Endodermal cell (in vitro differentiated cells): ENCODE measurements at regions not wholly inside any gene's neighbourhood (a gene's known extent, or its start where the extent isn't known, plus 50 kb on each side); places are given as distances from the start of the nearest gene placed in this dataset.

Experiments used
- DNase-seq: peaks from one replicate; pipeline ENCODE4 v3.0.0-alpha.2; 2017
- H3K27ac ChIP-seq: 2 replicates; pipeline ENCODE4 v1.5.1; 2013; ENCODE audit warnings: mild to moderate bottlenecking, low read depth, low read length, moderate library complexity
- H3K27me3 ChIP-seq: 2 replicates; pipeline ENCODE4 v1.6.1; 2013; ENCODE audit warnings: mild to moderate bottlenecking, low read length, moderate library complexity; ENCODE audit not compliant: insufficient read depth, control insufficient read depth, poor library complexity, severe bottlenecking
- H3K36me3 ChIP-seq: 2 replicates; pipeline ENCODE4 v1.7.0; 2013; ENCODE audit warnings: mild to moderate bottlenecking, low read length, moderate library complexity; ENCODE audit not compliant: control insufficient read depth, insufficient read depth
- H3K4me1 ChIP-seq: one replicate; pipeline ENCODE4 v1.7.0; 2013; ENCODE audit warnings: low read length; ENCODE audit not compliant: control insufficient read depth, insufficient read depth
- H3K4me3 ChIP-seq: 2 replicates; pipeline ENCODE4 v1.5.1; 2013; ENCODE audit warnings: mild to moderate bottlenecking, low read length, moderate library complexity
- H3K9ac ChIP-seq: 2 replicates; pipeline ENCODE4 v1.6.1; 2013; ENCODE audit warnings: mild to moderate bottlenecking, low read length, moderate library complexity; ENCODE audit not compliant: poor library complexity, severe bottlenecking; ENCODE audit errors: extremely low read depth
- H3K9me3 ChIP-seq: 2 replicates; pipeline ENCODE4 v1.6.1; 2013; ENCODE audit warnings: mild to moderate bottlenecking, low read length, moderate library complexity; ENCODE audit not compliant: control insufficient read depth
- H3K27ac Mint-ChIP-seq: 2 replicates; pipeline ENCODE4 v1.8.0; 2020; ENCODE audit warnings: mixed read lengths
- H3K27me3 Mint-ChIP-seq: 2 replicates; pipeline ENCODE4 v1.8.0; 2021; ENCODE audit warnings: mild to moderate bottlenecking, mixed read lengths; ENCODE audit not compliant: insufficient read depth
- H3K36me3 Mint-ChIP-seq: 2 replicates; pipeline ENCODE4 v1.8.0; 2020; ENCODE audit warnings: low read depth, mixed read lengths
- H3K4me1 Mint-ChIP-seq: 2 replicates; pipeline ENCODE4 v1.8.0; 2020; ENCODE audit warnings: mixed read lengths
- H3K4me3 Mint-ChIP-seq: 2 replicates; pipeline ENCODE4 v1.8.0; 2020; ENCODE audit warnings: mild to moderate bottlenecking, moderate library complexity, mixed read lengths
- H3K9me3 Mint-ChIP-seq: 2 replicates; pipeline ENCODE4 v1.8.0; 2020; ENCODE audit warnings: mild to moderate bottlenecking, mixed read lengths
- WGBS, 2 experiments: methylation state at CpG; one replicate each; pipeline versions ENCODE4 v1.1.5 to v1.1.7; 2013; ENCODE audit warnings: missing lambda C conversion rate in 2 of 2, mixed read lengths in 1 of 2; ENCODE audit not compliant: insufficient coverage in 1 of 2, insufficient read length in 1 of 2; 5-methylcytosine and 5-hydroxymethylcytosine counted together
- TF ChIP-seq, protein P1 (sequence below): fragments of 200-600 bp; sonication (generic); conservative IDR thresholded peaks from 2 replicates; pipeline ENCODE4 v1.5.0; 2021; ENCODE audit warnings: antibody characterized with exemption, mild to moderate bottlenecking

DNA sequence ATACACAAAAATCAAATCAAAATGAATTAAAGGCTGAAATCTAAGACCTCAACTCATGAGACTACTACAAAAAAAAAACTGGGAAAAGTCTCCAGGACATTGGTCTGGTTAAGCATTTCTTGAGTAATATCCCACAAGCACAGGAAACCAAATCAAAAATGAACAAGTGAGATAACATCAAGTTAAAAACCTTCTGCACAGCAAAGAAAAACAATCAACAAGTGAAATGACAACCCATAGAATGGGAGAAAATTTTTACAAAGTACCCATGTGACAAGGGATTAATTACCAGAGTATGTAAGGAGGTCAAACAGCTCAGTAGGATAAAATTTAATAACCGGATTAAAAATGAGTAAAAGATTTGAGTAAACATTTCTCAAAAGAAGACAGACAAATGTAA lies 338.7 kb downstream of the SLC16A7 start:
- H3K36me3 Mint-ChIP-seq: no peaks in the 10 kb centered on the region
- TF ChIP-seq, protein P1, sequence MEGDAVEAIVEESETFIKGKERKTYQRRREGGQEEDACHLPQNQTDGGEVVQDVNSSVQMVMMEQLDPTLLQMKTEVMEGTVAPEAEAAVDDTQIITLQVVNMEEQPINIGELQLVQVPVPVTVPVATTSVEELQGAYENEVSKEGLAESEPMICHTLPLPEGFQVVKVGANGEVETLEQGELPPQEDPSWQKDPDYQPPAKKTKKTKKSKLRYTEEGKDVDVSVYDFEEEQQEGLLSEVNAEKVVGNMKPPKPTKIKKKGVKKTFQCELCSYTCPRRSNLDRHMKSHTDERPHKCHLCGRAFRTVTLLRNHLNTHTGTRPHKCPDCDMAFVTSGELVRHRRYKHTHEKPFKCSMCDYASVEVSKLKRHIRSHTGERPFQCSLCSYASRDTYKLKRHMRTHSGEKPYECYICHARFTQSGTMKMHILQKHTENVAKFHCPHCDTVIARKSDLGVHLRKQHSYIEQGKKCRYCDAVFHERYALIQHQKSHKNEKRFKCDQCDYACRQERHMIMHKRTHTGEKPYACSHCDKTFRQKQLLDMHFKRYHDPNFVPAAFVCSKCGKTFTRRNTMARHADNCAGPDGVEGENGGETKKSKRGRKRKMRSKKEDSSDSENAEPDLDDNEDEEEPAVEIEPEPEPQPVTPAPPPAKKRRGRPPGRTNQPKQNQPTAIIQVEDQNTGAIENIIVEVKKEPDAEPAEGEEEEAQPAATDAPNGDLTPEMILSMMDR: no peak
- no peaks in the 10 kb centered on the region for H3K36me3 ChIP-seq
- H3K27me3 ChIP-seq: no peaks in the 10 kb centered on the region
- WGBS, 2 experiments: no CpG with 5 or more reads among the region's 1 CpG
- peaks cover 5% of the 10 kb centered on the region for H3K9me3 ChIP-seq
- no peaks in the 10 kb centered on the region for H3K4me1 ChIP-seq
- no peak overlapping the region for H3K9ac ChIP-seq
- H3K9me3 Mint-ChIP-seq: no peaks in the 10 kb centered on the region
- no peak overlapping the region for H3K4me3 ChIP-seq
- no peak overlapping the region for H3K27ac Mint-ChIP-seq
- no peak for DNase-seq
- H3K27ac ChIP-seq: no peak overlapping the region
- H3K4me3 Mint-ChIP-seq: no peak overlapping the region
- no peaks in the 10 kb centered on the region for H3K27me3 Mint-ChIP-seq
- H3K4me1 Mint-ChIP-seq: peaks cover 5% of the 10 kb centered on the region

- Histone ChIP-seq H3K36me3 (no peaks in the 10 kb centered on the region), H3K4me3 (no peak overlapping the region), H3K9ac (no peak overlapping the region), H3K4me1 (peaks cover 3% of the 10 kb centered on the region), H3K27ac (no peak overlapping the region), H3K27me3 (no peaks in the 10 kb centered on the region), H3K9me3 (peaks cover 5% of the 10 kb centered on the region)
- no peaks in the 10 kb centered on the region for H3K27me3 Mint-ChIP-seq
- DNase-seq: no peak
- H3K4me1 Mint-ChIP-seq: peaks cover 11% of the 10 kb centered on the region
- TF ChIP-seq, protein P1: no peak
- H3K9me3 Mint-ChIP-seq: no peaks in the 10 kb centered on the region
- WGBS, 2 experiments: 94% methylated on average over 3 of the region's 3 CpGs; no CpG with 5 or more reads in 1 of the 2 experiments
- no peaks in the 10 kb centered on the region for H3K36me3 Mint-ChIP-seq
- no peak overlapping the region for H3K27ac Mint-ChIP-seq
- no peak overlapping the region for H3K4me3 Mint-ChIP-seq
Observed at GRCh38 chr12:59936534-59936933, 340.7 kb downstream of the SLC16A7 start.

DNA sequence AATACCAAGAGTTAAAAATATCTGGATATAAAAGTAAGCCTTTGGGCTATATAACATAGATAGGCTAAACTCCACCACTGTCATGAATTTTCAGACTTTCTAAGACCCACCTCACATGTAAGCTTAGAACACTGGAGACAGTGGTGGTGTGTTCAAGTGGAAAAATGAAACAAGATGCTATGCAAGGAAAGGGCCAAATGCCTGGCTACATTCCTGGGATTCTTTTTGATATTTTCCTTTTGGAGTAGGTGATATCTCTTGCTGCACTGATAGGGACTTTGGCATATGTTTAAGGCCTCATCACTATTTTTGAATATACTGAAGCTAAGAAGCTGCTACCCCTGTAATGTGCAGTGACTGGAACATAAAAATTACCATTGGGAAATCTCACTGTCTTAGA lies 341.3 kb downstream of the SLC16A7 start:
- no peaks in the 10 kb centered on the region for H3K27me3 ChIP-seq
- no peak overlapping the region for H3K4me3 ChIP-seq
- no peaks in the 10 kb centered on the region for H3K36me3 ChIP-seq
- TF ChIP-seq, protein P1: no peak
- Mint-ChIP-seq H3K27ac (no peak overlapping the region), H3K36me3 (no peaks in the 10 kb centered on the region), H3K4me1 (peaks cover 11% of the 10 kb centered on the region), H3K4me3 (no peak overlapping the region), H3K27me3 (no peaks in the 10 kb centered on the region), H3K9me3 (no peaks in the 10 kb centered on the region)
- peaks cover 5% of the 10 kb centered on the region for H3K9me3 ChIP-seq
- H3K4me1 ChIP-seq: peaks cover 3% of the 10 kb centered on the region
- no peak for DNase-seq
- H3K9ac ChIP-seq: no peak overlapping the region
- H3K27ac ChIP-seq: no peak overlapping the region
